Thoracic aorta (tissue), 2 donors: ENCODE measurements at regions not wholly inside any gene's neighbourhood (a gene's known extent, or its start where the extent isn't known, plus 50 kb on each side); places are given as distances from the start of the nearest gene placed in this dataset.

Experiments used
- ATAC-seq: fragments of 150-250 bp; one replicate; pipeline ENCODE4 v1.8.0; 2017; ENCODE audit warnings: low read depth; ENCODE audit not compliant: insufficient number of reproducible peaks, low FRiP score
- DNase-seq: peaks from one replicate; pipeline ENCODE4 v3.0.0-alpha.2; 2020; ENCODE audit warnings: low spot score
- H3K27ac ChIP-seq, 2 donors: fragments of 200-600 bp; sonication (generic); 1 replicate in 1 of 2; 2 replicates in 1 of 2; pipeline ENCODE4 v1.5.1; 2016; ENCODE audit warnings: mild to moderate bottlenecking in 2 of 2, moderate library complexity in 2 of 2
- H3K27me3 ChIP-seq: fragments of 200-600 bp; sonication (generic); replicated peaks from 2 replicates; pipeline ENCODE4 v1.6.0; 2016; ENCODE audit warnings: mild to moderate bottlenecking; ENCODE audit not compliant: insufficient read depth
- H3K36me3 ChIP-seq: fragments of 200-600 bp; sonication (generic); one replicate; pipeline ENCODE4 v1.5.1; 2016
- H3K4me1 ChIP-seq, 2 donors: fragments of 200-600 bp; sonication (generic); 1 replicate in 1 of 2; 2 replicates in 1 of 2; pipeline versions ENCODE4 v1.5.1 to v1.6.0; 2016; ENCODE audit warnings: low read depth in 2 of 2, mild to moderate bottlenecking in 1 of 2; ENCODE audit not compliant: control insufficient read depth in 1 of 2
- H3K4me3 ChIP-seq: fragments of 200-600 bp; sonication (generic); 2 replicates; pipeline ENCODE4 v1.5.1; 2016; ENCODE audit warnings: mild to moderate bottlenecking
- H3K9me3 ChIP-seq: fragments of 200-600 bp; sonication (generic); 2 replicates; pipeline ENCODE4 v1.5.1; 2016
- TF ChIP-seq, protein P1 (sequence below): fragments of 200-600 bp; sonication (generic); IDR thresholded peaks from one replicate; pipeline ENCODE4 v1.5.1; 2019; ENCODE audit warnings: antibody characterized with exemption

DNA sequence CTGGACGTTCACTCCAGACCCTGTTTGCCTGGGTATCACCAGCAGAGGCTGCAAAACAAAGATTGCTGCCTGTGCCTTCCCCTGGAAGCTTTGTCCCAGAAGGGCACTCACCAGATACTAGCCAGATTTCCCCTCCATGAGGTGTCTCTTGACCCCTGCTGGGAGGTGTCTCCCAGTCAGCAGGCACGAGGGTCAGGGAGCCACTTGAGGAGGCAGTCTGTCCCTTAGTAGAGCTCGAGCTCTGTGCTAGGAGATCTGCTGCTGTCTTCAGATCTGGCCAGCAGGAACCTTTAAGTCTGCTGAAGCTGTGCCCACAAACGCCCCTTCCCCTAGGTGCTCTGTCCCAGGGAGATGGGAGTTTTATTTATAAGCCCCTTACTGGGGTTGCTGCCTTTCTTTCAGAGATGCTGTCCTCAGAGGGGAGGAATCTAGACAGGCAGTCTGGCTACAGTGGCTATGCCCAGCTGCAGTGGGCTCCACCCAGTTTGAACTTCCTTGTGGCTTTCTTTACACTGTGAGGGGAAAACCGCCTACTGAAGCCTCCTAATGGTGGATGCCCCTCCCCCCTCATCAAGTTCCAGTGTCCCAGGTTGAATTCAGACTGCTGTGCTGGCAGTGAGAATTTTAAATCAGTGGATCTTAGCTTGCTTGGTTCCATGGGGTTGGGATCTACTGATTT lies 253.9 kb downstream of the SPATA31D1 start:
- no peak for DNase-seq
- no peak for ATAC-seq
- Histone ChIP-seq H3K36me3 (no peaks in the 10 kb centered on the region), H3K9me3 (peaks cover 3% of the 10 kb centered on the region), H3K4me3 (no peak overlapping the region), H3K27me3 (no peaks in the 10 kb centered on the region), H3K4me1 (no peaks in the 10 kb centered on the region), H3K27ac (no peak overlapping the region)
- TF ChIP-seq, protein P1, sequence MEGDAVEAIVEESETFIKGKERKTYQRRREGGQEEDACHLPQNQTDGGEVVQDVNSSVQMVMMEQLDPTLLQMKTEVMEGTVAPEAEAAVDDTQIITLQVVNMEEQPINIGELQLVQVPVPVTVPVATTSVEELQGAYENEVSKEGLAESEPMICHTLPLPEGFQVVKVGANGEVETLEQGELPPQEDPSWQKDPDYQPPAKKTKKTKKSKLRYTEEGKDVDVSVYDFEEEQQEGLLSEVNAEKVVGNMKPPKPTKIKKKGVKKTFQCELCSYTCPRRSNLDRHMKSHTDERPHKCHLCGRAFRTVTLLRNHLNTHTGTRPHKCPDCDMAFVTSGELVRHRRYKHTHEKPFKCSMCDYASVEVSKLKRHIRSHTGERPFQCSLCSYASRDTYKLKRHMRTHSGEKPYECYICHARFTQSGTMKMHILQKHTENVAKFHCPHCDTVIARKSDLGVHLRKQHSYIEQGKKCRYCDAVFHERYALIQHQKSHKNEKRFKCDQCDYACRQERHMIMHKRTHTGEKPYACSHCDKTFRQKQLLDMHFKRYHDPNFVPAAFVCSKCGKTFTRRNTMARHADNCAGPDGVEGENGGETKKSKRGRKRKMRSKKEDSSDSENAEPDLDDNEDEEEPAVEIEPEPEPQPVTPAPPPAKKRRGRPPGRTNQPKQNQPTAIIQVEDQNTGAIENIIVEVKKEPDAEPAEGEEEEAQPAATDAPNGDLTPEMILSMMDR: no peak

DNA sequence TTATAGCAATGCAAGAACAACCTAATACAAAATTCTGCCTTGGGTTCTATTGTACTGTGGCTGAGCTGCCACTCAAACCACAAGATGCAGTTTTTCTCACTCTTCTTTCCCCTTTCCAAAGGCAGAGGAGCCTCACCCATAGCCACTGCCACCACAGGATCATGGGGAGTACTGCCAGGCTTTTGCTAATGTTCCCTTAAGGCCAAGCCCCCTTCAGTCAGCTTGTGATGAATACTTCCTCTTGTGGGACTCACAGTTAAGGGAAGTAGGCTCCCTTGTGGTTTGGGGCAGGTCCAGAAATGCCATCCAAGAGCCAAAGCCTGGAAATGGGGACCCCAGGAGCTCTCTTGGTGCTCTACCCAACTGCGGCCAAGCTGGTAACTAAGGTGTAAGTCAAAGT lies 258.7 kb downstream of the SPATA31D1 start:
- H3K4me3 ChIP-seq: no peak overlapping the region
- no peak for DNase-seq
- no peak overlapping the region for H3K27ac ChIP-seq
- no peak for ATAC-seq
- H3K4me1 ChIP-seq: no peaks in the 10 kb centered on the region
- peaks cover under 1% of the 10 kb centered on the region for H3K9me3 ChIP-seq
- TF ChIP-seq, protein P1: no peak
- H3K36me3 ChIP-seq: no peaks in the 10 kb centered on the region
- no peaks in the 10 kb centered on the region for H3K27me3 ChIP-seq

- Histone ChIP-seq H3K27ac (no peak overlapping the region), H3K9me3 (no peaks in the 10 kb centered on the region), H3K4me1 (peaks cover 0 to 7% of the 10 kb centered on the region in 2 donors), H3K36me3 (no peaks in the 10 kb centered on the region), H3K4me3 (no peak overlapping the region), H3K27me3 (no peaks in the 10 kb centered on the region)
- no peak for ATAC-seq
- TF ChIP-seq, protein P1: no peak
- no peak for DNase-seq
Measured at GRCh38 chr9:82252116-82252515, 263.5 kb downstream of the SPATA31D1 start.

DNA sequence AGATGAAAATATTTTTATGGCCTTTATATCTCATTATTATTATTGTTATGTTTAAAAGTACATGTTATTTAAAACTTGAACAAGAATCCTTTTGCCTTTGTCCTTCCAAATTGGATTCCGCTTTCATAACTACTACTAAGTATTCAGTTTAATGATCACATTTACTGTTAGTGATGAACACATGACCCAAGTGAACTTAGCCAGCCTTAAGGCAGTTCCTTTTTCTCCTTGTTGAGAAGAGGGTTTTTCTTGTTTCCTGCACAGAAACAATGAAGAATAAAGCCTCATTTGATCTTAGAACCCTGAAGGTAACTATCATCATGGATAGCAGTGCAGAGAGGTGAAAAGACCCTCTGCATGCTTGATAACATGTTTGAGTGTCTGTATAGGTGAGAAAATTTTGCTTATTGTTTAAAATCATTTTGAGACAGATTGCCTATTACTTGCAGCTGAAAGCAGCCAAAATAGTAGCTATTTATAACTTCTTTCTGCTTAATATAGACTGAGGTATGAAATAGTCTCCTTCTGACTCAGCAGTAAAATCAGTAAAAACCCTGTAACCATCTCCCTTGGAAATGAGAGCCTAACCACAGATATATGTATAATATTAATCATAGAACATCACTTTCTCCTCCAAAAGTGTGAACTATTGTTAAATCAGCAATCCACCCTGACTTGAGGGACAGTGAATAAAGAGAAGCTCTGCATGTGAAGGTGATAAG lies 266.2 kb downstream of the SPATA31D1 start:
- H3K36me3 ChIP-seq: no peaks in the 10 kb centered on the region
- H3K27me3 ChIP-seq: no peaks in the 10 kb centered on the region
- no peaks in the 10 kb centered on the region for H3K9me3 ChIP-seq
- no peak overlapping the region for H3K4me3 ChIP-seq
- no peak overlapping the region for H3K27ac ChIP-seq
- ATAC-seq: no peak
- H3K4me1 ChIP-seq: peaks cover 0 to 7% of the 10 kb centered on the region in 2 donors
- DNase-seq: no peak
- TF ChIP-seq, protein P1: no peak

GRCh38 chr9:82255481-82256176 lies 267.1 kb downstream of the SPATA31D1 start:
- no peak overlapping the region for H3K27ac ChIP-seq
- no peaks in the 10 kb centered on the region for H3K9me3 ChIP-seq
- no peaks in the 10 kb centered on the region for H3K27me3 ChIP-seq
- H3K4me1 ChIP-seq: peaks cover 0 to 7% of the 10 kb centered on the region in 2 donors
- TF ChIP-seq, protein P1: no peak
- no peak overlapping the region for H3K4me3 ChIP-seq
- H3K36me3 ChIP-seq: no peaks in the 10 kb centered on the region
- no peak for DNase-seq
- ATAC-seq: no peak
